Fibroblast of the aortic adventitia (primary cell): ENCODE measurements at regions not wholly inside any gene's neighbourhood (a gene's known extent, or its start where the extent isn't known, plus 50 kb on each side); places are given as distances from the start of the nearest gene placed in this dataset.

Experiments
- DNase-seq: peaks from one replicate; pipeline ENCODE4 v3.0.0-alpha.2; 2010; ENCODE audit warnings: low read depth
- H3K4me3 ChIP-seq: 2 replicates; pipeline ENCODE4 v1.5.1; 2011; ENCODE audit warnings: low read depth, mild to moderate bottlenecking, control low read depth, low read length, moderate library complexity
- CTCF ChIP-seq: IDR thresholded peaks from 2 replicates; pipeline ENCODE4 v1.5.1; 2011; ENCODE audit warnings: mild to moderate bottlenecking, low read length, control low read depth, inconsistent platforms; ENCODE audit not compliant: insufficient read depth

- DNase-seq, result no peak
- H3K4me3 ChIP-seq, result no peak overlapping the region
- TF ChIP-seq CTCF, result no peak
These were observed 73.2 kb downstream of the VEGFA start for GRCh38 chr6:43843097-43843645.

DNA sequence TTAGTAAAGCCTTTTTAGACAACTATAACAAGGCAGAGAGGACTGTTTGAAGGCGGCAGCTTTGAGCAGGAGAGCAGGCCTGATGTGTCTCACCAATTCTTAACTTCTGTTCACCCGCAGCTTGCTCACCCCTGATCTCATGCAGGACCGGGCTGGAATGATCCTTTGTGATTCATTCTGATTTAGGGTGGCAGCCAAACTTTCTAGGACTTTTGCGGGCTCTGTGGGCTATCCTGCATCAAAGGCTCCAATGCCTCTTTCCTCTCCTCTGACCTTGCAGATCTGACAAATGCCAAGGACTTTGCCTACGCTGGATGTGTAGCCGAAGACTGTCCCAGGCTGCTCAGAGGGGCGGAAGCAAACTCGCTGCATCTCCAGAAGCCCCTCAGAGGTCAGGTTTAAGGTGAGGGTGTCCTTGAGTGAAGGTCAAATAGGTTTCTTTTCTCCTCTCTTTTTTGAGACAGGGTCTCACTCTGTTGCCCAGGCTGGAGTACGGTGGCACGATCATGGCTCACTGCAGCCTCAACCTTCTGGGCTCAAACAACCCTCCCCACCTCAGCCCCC is 72.3 kb downstream of the VEGFA start:
- peak; percentile 65 for DNase-seq
- H3K4me3 ChIP-seq, result no peak overlapping the region
- TF ChIP-seq CTCF, result no peak

DNA sequence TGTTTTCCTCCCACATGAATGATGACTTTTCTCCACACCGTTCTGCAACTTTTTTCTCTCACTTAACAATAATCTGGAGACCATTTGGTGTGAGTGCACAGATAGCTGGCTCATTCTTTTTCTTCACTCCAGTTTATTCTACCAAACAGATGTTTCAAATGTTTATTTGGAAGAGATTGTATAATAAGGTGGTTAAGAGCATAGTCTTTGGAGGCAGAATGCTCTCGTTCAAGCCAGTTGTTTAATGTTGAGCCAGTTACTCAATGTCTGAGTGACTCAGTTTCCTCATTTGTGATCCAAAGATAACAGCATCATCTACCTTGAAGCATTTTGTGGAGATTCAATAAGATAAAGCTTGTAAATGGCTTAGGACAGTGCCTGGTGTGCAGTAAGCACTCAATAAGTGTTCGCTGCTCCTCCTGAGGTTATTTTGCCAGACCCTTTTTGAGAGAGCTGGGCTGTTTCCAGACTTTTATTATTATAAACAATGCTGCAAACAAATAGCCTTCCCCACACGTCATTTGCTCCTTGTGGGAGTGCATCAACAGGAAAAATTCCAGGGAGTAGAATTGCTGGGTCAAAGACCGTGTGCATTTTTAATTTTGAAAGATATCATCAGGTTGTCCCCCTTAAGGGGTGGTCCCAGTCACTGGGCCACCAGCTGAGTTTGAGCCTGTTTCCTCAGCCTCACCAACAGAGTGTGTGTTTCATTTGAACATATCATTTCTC is 70.6 kb downstream of the VEGFA start:
- no peak overlapping the region for H3K4me3 ChIP-seq
- peak; percentile 62 for DNase-seq
- TF ChIP-seq CTCF, result no peak

DNA sequence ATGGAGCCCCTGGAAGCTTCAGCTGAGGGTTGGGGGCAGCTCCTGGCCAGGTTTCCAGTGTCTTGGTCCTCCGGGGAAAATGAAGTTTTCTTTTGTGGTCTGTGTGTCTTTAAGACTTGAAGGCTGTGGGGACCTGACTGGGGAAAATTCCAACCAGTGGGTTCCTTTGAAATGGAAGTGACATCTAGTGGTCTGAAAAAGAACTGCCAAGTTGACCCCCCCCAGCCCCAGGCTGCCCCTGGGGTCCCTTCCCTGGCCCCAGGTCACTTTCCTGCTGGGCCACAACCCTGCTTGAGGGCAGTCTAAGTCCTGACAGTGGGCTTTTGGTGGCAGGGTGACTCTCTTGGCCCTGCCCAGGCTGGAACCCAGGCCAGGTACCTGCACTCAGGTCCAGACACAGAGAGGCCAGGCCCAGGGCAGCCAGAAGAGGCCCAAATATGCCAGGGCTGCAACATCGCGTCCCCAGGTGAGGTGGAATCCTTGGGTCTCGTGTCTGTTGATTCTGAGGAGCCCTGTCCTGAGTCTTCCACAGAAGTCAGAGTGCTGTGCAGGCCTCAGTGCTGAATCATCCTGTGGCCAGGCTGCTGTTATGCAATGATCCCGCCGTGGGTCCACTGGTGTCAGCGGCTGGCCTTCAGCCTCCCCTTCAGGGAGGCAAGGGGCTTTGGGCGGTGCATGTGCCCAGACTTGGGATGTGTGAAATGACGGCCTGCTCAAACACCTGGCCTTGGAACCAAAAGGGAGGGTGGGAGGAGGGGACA is 68.4 kb downstream of the VEGFA start:
- H3K4me3 ChIP-seq, result no peak overlapping the region
- peak; percentile 60 for TF ChIP-seq CTCF
- peak; percentile 77 for DNase-seq

DNA sequence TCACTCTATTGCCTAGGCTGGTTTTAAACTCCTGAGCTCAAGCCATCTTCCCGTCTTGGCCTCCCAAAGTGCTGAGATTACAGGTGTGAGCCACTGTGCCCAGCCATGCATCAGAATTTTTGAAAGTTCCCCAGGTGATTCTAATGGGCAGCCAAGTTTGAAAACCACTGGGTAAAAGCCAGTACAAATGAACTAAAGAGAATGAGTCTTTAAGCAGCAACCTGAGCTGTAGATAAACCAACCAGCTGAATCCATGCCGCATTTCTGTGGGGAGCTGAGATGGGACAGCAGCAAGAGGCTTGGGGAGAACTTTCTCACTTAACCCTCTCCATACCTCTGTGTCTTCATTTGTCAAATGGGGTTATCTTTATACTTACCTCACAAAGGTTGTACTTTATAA is 67.5 kb downstream of the VEGFA start:
- DNase-seq, result no peak

More for the DNA sequence above, 67.5 kb downstream of the VEGFA start:
- no peak for TF ChIP-seq CTCF
- H3K4me3 ChIP-seq, result no peak overlapping the region
